ENCODE measurements at regions not wholly inside any gene's neighbourhood (a gene's known extent, or its start where the extent isn't known, plus 50 kb on each side); places are given as distances from the start of the nearest gene placed in this dataset.

DNA sequence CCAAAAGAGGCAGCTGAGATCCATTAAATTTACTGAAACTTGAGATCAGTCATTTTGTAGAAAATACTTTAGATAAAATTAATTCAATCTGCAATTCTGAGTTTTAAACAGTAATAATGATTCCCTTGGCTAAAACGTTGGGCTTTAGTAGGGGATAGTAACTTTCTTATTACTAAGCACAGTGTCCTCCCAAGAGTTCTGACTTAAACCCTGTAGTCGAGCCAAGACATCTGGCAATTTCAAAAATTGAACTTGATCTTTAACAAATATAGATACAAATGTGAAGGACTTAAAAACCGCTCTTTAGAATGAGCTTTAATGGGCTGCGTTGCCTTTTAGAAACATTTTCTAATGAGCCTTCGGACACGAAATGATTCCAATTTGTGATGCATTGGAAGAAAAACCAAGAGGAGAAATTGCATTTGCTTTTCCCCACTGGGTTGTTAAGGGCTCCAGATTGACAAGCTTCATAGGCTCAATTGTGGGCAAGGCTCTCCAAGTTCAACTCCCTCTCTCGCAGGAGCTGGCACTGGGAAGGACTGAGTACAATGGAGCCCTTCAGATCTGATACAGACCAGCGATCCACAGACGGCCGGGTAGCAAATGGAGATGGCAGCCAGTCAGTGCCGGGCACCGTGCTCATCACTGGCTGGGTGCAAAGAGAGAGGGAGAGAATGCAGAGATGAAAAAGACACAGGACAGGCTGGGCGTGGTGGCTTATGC, 921.3 kb upstream of the AUTS2 start:
- intact Hi-C loops (cut with DNase I): no loop called here
- DNase-seq: no peak
- H3K9me3 ChIP-seq: no peaks in the 10 kb centered on the region
- no peak overlapping the region for H3K4me3 ChIP-seq
- TF ChIP-seq, protein P1, sequence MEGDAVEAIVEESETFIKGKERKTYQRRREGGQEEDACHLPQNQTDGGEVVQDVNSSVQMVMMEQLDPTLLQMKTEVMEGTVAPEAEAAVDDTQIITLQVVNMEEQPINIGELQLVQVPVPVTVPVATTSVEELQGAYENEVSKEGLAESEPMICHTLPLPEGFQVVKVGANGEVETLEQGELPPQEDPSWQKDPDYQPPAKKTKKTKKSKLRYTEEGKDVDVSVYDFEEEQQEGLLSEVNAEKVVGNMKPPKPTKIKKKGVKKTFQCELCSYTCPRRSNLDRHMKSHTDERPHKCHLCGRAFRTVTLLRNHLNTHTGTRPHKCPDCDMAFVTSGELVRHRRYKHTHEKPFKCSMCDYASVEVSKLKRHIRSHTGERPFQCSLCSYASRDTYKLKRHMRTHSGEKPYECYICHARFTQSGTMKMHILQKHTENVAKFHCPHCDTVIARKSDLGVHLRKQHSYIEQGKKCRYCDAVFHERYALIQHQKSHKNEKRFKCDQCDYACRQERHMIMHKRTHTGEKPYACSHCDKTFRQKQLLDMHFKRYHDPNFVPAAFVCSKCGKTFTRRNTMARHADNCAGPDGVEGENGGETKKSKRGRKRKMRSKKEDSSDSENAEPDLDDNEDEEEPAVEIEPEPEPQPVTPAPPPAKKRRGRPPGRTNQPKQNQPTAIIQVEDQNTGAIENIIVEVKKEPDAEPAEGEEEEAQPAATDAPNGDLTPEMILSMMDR (IDR thresholded peaks at IDR 0.05): no peak
- H3K4me1 ChIP-seq: no peaks in the 10 kb centered on the region
- no peaks in the 10 kb centered on the region for H3K36me3 ChIP-seq
- no peak overlapping the region for H3K9ac ChIP-seq (ENCODE audit: low read depth in 2 of 2, low read length in 2 of 2)
- no peaks in the 10 kb centered on the region for H3K27me3 ChIP-seq
- H3K27ac ChIP-seq: no peak overlapping the region

GRCh38 chr7:68678196-68678595, 920.1 kb upstream of the AUTS2 start:
- Histone ChIP-seq H3K4me1 (no peaks in the 10 kb centered on the region), H3K27me3 (no peaks in the 10 kb centered on the region), H3K4me3 (no peak overlapping the region), H3K9me3 (no peaks in the 10 kb centered on the region), H3K36me3 (no peaks in the 10 kb centered on the region), H3K9ac (ENCODE audit: low read depth in 2 of 2, low read length in 2 of 2) (no peak overlapping the region), H3K27ac (no peak overlapping the region)
- no peak for DNase-seq
- intact Hi-C loops (cut with DNase I): no loop called here
- TF ChIP-seq, protein P1 (IDR thresholded peaks at IDR 0.05): no peak

DNA sequence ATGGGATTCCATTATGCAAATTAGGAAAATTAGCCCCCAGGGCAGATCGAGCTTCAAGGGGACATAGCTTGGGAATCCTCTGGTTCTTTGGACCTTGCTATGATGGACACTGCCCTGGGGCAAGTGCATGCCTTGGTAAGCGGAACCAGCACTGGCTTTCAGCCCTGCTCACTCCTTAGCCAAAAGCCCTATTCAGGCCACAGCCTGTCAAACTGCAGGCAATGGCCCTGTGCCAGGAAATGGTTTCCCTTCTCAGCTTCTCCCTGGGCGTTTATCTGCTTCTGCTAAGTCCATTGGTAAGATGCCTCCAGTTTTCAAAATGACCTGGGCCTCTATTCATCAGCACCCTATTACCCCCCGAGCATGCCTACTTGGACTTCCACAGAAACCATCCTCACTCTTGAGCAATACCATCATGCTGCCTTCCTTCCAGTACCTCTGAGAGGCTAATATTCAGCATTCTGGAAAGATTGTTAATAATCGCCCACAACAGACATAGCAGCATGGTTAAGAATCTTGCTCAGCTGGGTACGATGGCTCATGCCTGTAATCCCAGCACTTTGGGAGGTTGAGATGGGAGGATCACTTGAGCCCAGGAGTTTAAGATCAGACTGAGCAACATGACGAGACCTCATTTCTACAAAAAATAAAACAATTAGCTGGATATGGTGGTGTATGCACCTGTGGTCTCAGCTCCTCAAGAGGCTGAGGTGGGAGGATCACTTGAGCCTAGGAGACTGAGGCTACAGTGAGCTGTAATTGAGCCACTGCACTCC, 918.6 kb upstream of the AUTS2 start:
- Histone ChIP-seq H3K27me3 (no peaks in the 10 kb centered on the region), H3K4me3 (no peak overlapping the region), H3K9me3 (no peaks in the 10 kb centered on the region), H3K4me1 (no peaks in the 10 kb centered on the region), H3K27ac (no peak overlapping the region), H3K36me3 (no peaks in the 10 kb centered on the region), H3K9ac (ENCODE audit: low read depth in 2 of 2, low read length in 2 of 2) (no peak overlapping the region)
- TF ChIP-seq, protein P1 (IDR thresholded peaks at IDR 0.05): no peak
- intact Hi-C loops (cut with DNase I): no loop called here
- DNase-seq: no peak

DNA sequence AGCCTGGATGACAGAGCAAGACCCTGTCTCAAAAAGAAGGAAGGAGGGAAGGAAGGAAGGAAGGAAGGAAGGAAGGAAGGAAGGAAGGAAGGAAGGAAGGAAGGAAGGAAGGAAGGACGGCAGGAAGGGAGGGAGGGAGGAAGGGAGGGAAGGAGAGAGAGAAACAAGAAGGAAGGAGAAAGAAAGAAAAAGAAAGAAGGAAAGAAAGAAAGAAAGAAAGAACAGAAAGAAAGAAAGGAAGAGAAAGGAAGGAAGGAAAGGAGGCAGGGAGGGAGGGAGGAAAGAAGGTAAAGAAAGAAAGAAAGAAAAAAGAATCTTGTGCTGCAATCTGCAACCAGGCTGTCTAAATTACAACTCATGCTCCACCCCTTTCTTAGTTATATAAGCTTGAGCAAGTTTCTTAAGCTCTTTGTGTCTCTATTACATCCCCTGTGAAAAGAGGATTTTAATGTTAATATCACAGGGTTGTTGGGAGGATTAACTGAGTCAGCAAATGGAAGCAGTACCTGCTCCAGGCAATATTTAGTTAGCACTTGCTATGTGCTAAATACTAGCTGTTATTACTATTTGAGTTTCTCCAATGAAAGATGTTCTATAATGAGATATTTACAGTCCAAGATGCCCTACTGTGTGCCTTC, 917.9 kb upstream of the AUTS2 start:
- H3K27me3 ChIP-seq: no peaks in the 10 kb centered on the region
- TF ChIP-seq, protein P1 (IDR thresholded peaks at IDR 0.05): no peak
- intact Hi-C loops (cut with DNase I): no loop called here
- H3K4me1 ChIP-seq: no peaks in the 10 kb centered on the region
- H3K9me3 ChIP-seq: no peaks in the 10 kb centered on the region
- no peak overlapping the region for H3K4me3 ChIP-seq
- H3K9ac ChIP-seq (ENCODE audit: low read depth in 2 of 2, low read length in 2 of 2): no peak overlapping the region
- no peak overlapping the region for H3K27ac ChIP-seq
- DNase-seq: no peak
- no peaks in the 10 kb centered on the region for H3K36me3 ChIP-seq

GRCh38 chr7:68682910-68683309, 915.4 kb upstream of the AUTS2 start:
- H3K36me3 ChIP-seq: no peaks in the 10 kb centered on the region
- H3K27ac ChIP-seq: no peak overlapping the region
- H3K9me3 ChIP-seq: no peaks in the 10 kb centered on the region
- intact Hi-C loops (cut with DNase I): no loop called here
- H3K9ac ChIP-seq (ENCODE audit: low read depth in 2 of 2, low read length in 2 of 2): no peak overlapping the region
- H3K4me1 ChIP-seq: no peaks in the 10 kb centered on the region
- TF ChIP-seq, protein P1 (IDR thresholded peaks at IDR 0.05): no peak
- no peaks in the 10 kb centered on the region for H3K27me3 ChIP-seq
- DNase-seq: no peak
- no peak overlapping the region for H3K4me3 ChIP-seq

Measured in colonic mucosa (tissue), 4 donors.